ENCODE measurements at regions not wholly inside any gene's neighbourhood (a gene's known extent, or its start where the extent isn't known, plus 50 kb on each side); places are given as distances from the start of the nearest gene placed in this dataset.

GRCh38 chr5:67986761-67987160, 228.8 kb upstream of the PIK3R1 start:
- BruUV-seq (replicated peaks): no TSS peak
- no peak for DNase-seq (ENCODE audit: low read depth, low spot score)
- TF ChIP-seq CTCF (IDR thresholded peaks at IDR 0.05 in 2 of 3, conservative IDR thresholded peaks at IDR 0.05 in 1 of 3; ENCODE audit: borderline replicate concordance in 1 of 3, insufficient read depth in 1 of 3, low read depth in 2 of 3, low read length in 2 of 3) (no peak), POLR2A (IDR thresholded peaks at IDR 0.05; ENCODE audit: borderline replicate concordance, extremely low read depth, insufficient read depth, insufficient read length) (no peak), POLR2AphosphoS5 (IDR thresholded peaks at IDR 0.05; ENCODE audit: low read depth, low read length) (no peak), ZBTB33 (IDR thresholded peaks at IDR 0.05; ENCODE audit: extremely low read depth, insufficient replicate concordance, low read length) (no peak), CBX3 (IDR thresholded peaks at IDR 0.05; ENCODE audit: low read depth) (no peak), EZH2phosphoT487 (IDR thresholded peaks at IDR 0.05; ENCODE audit: borderline replicate concordance) (no peak), SIN3A (IDR thresholded peaks at IDR 0.05; ENCODE audit: low read depth) (no peak), EZH2 (IDR thresholded peaks at IDR 0.05) (no peak), SP1 (IDR thresholded peaks at IDR 0.05; ENCODE audit: low read depth) (no peak), ZFX (IDR thresholded peaks at IDR 0.05) (no peak), ZNF274 (IDR thresholded peaks at IDR 0.05; ENCODE audit: low read depth, low read length) (no peak), CEBPB (IDR thresholded peaks at IDR 0.05; ENCODE audit: low read depth) (no peak)
- Histone ChIP-seq H3K27me3 (ENCODE audit: insufficient read depth, low read length) (no peaks in the 10 kb centered on the region), H3K4me2 (ENCODE audit: low read length) (no peak overlapping the region), H3K9ac (ENCODE audit: low read length) (no peak overlapping the region), H3K36me3 (ENCODE audit: control insufficient read depth in 1 of 2, insufficient read depth in 2 of 2, low read length in 2 of 2) (no peaks in the 10 kb centered on the region), H4K20me1 (ENCODE audit: insufficient read depth) (no peaks in the 10 kb centered on the region), H3K4me3 (replicated peaks in 1 of 2; ENCODE audit: low read depth in 1 of 2, low read length in 2 of 2) (no peak overlapping the region), H3K79me2 (ENCODE audit: insufficient read depth, low read length) (no peaks in the 10 kb centered on the region), H2AFZ (ENCODE audit: low read depth, low read length, poor library complexity, severe bottlenecking) (no peak overlapping the region), H3K27ac (ENCODE audit: low read depth, low read length) (no peak overlapping the region), H3K9me3 (ENCODE audit: control insufficient read depth in 1 of 2, insufficient read depth in 1 of 2, low read depth in 1 of 2, low read length in 2 of 2) (no peaks in the 10 kb centered on the region), H3K4me1 (ENCODE audit: control insufficient read depth in 1 of 2, insufficient read depth in 2 of 2, low read length in 2 of 2) (peaks cover 0 to 11% of the 10 kb centered on the region in 2 experiments; a peak in 2 of 4 replicates), H3K9me2 (ENCODE audit: insufficient read depth) (no peaks in the 10 kb centered on the region)
- no peak for ATAC-seq
- intact Hi-C loops (cut with micrococcal nuclease): no loop called here
- POLR2A ChIA-PET: no interaction called here
- CTCF ChIA-PET: no interaction called here
- RAD21 ChIA-PET (ENCODE audit: low non-redundant PET in 1 of 2, low total read pairs in 2 of 2, uncharacterized antibody in 2 of 2, unreplicated experiment in 2 of 2): no interaction called here
